ENCODE measurements at regions not wholly inside any gene's neighbourhood (a gene's known extent, or its start where the extent isn't known, plus 50 kb on each side); places are given as distances from the start of the nearest gene placed in this dataset.

DNA sequence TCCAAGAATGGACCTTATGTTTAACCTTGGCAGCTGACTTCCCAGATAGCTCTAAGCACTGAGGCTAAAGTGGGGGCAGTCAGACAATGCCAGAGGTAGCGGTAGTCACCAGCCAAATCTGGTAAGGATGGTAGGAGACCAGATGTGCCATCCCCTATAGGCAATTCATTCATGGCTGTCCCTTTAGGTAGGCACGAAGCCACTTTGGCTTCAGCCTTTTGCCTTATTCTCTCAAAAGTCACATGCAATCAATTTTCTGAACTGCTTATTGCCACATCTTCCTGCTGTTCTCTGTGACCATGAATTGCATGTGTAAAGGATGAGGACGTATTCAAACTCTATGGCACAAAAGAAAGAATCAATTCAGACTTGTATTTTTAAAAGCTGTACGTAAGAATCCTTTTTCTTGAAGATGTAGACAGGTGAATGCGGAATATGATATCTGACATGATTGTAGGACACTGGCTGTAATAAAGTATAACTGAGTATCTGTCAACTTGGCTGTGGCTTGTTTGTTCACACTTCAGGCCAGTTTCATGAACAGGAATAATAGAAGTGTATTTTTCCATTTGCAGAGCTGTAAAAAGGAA lies 611.7 kb downstream of the NR2F1-AS1 start:
- intact Hi-C loops (cut with micrococcal nuclease) = no loop called here
- no peaks in the 10 kb centered on the region for H3K4me1 ChIP-seq (ENCODE audit: control insufficient read depth, extremely low read depth, insufficient read depth, low read length)
- FAIRE-seq (no peak), DNase-seq (ENCODE audit: low read depth, low spot score) (no peak)
- no peaks in the 10 kb centered on the region for H3K9me3 ChIP-seq (replicated peaks; ENCODE audit: control insufficient read depth, insufficient read depth, low read length)
- no peak overlapping the region for H3K4me2 ChIP-seq (ENCODE audit: insufficient read depth, low read length)
- ChIA-PET CTCF (no interaction called here), POLR2A (no interaction called here)
- BruUV-seq (replicated peaks) = no TSS peak
- no peak overlapping the region for H3K9ac ChIP-seq (replicated peaks; ENCODE audit: extremely low read depth, insufficient read depth, low read length)
- no peaks in the 10 kb centered on the region for H3K9me1 ChIP-seq (replicated peaks; ENCODE audit: control insufficient read depth, extremely low read depth, insufficient read depth, low read length)
- no peaks in the 10 kb centered on the region for H4K20me1 ChIP-seq (replicated peaks; ENCODE audit: control insufficient read depth, extremely low read depth, insufficient read depth, low read length)
- no peak overlapping the region for H3K4me3 ChIP-seq (replicated peaks in 1 of 3; ENCODE audit: insufficient read depth in 1 of 3, low read depth in 1 of 3, low read length in 3 of 3)
- H3K79me2 ChIP-seq (ENCODE audit: control insufficient read depth, insufficient read depth, low read length) = no peaks in the 10 kb centered on the region
- H2AFZ ChIP-seq (ENCODE audit: low read depth, low read length) = no peak overlapping the region
- H3K27ac ChIP-seq (ENCODE audit: insufficient read depth, low read depth, low read length) = no peak overlapping the region
- no peak for TF ChIP-seq MYC (IDR thresholded peaks at IDR 0.05; ENCODE audit: low read depth, low read length)
- no peak for TF ChIP-seq EZH2 (IDR thresholded peaks at IDR 0.05; ENCODE audit: borderline replicate concordance, low read depth, low read length, severe bottlenecking)
- no peak for TF ChIP-seq POLR2A (IDR thresholded peaks at IDR 0.05; ENCODE audit: low read depth, low read length)
- no peak for TF ChIP-seq GATA2 (IDR thresholded peaks at IDR 0.05; ENCODE audit: insufficient read depth, insufficient read length, low read depth, low read length)
- TF ChIP-seq POLR2AphosphoS5 (IDR thresholded peaks at IDR 0.05; ENCODE audit: insufficient read depth, low read depth, low read length) = no peak
- no peak for TF ChIP-seq FOS (IDR thresholded peaks at IDR 0.05; ENCODE audit: borderline replicate concordance, insufficient read depth, low read length)
- TF ChIP-seq JUN (IDR thresholded peaks at IDR 0.05; ENCODE audit: borderline replicate concordance, insufficient read depth, insufficient read length, low read depth) = no peak
- TF ChIP-seq, protein P1, sequence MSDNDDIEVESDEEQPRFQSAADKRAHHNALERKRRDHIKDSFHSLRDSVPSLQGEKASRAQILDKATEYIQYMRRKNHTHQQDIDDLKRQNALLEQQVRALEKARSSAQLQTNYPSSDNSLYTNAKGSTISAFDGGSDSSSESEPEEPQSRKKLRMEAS (IDR thresholded peaks at IDR 0.05; ENCODE audit: insufficient read depth, insufficient read length) = no peak
- TF ChIP-seq, protein P2, sequence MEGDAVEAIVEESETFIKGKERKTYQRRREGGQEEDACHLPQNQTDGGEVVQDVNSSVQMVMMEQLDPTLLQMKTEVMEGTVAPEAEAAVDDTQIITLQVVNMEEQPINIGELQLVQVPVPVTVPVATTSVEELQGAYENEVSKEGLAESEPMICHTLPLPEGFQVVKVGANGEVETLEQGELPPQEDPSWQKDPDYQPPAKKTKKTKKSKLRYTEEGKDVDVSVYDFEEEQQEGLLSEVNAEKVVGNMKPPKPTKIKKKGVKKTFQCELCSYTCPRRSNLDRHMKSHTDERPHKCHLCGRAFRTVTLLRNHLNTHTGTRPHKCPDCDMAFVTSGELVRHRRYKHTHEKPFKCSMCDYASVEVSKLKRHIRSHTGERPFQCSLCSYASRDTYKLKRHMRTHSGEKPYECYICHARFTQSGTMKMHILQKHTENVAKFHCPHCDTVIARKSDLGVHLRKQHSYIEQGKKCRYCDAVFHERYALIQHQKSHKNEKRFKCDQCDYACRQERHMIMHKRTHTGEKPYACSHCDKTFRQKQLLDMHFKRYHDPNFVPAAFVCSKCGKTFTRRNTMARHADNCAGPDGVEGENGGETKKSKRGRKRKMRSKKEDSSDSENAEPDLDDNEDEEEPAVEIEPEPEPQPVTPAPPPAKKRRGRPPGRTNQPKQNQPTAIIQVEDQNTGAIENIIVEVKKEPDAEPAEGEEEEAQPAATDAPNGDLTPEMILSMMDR (IDR thresholded peaks at IDR 0.05; ENCODE audit: extremely low read depth in 1 of 2, insufficient read depth in 1 of 2, low read depth in 1 of 2, low read length in 2 of 2) = no peak
- no peaks in the 10 kb centered on the region for H3K36me3 ChIP-seq (ENCODE audit: control insufficient read depth in 2 of 2, extremely low read depth in 1 of 2, insufficient read depth in 2 of 2, low read length in 2 of 2)
- dilution Hi-C loops (cut with MboI; ENCODE audit: extremely low pct_ligation_motif_present, low sequenced_read_pairs) = no loop called here
- no peaks in the 10 kb centered on the region for H3K27me3 ChIP-seq (ENCODE audit: control insufficient read depth in 2 of 2, insufficient read depth in 2 of 2, low read length in 2 of 2)

Measured in endothelial cell of umbilical vein (primary cell).